NCI-H82 (cell line): ENCODE measurements at regions not wholly inside any gene's neighbourhood (a gene's known extent, or its start where the extent isn't known, plus 50 kb on each side); places are given as distances from the start of the nearest gene placed in this dataset.

Source experiments
- DNase-seq: peaks from one replicate; lab custom pipeline; 2025; lab: John Stamatoyannopoulos, UW

DNA sequence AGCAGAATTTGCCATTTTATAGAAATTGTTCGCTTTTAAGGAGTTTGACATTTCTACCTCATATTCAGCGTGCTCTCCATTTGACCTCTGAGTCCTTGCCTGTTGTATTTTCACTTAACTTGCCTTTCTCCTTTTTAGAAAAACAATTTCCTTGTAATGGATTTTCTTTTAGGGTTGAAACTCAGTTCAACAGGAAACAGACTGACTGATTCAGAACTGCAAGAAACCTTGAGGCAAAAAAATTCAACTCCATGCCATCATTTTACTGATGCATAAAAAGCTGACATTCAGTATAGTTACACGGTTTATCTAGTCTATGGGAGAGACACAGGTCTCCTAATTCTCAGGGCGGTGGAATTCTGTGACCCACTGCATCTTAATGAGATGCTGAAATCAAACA is 59.8 kb downstream of the MRPS30 start:
- DNase-seq: no peak

DNA sequence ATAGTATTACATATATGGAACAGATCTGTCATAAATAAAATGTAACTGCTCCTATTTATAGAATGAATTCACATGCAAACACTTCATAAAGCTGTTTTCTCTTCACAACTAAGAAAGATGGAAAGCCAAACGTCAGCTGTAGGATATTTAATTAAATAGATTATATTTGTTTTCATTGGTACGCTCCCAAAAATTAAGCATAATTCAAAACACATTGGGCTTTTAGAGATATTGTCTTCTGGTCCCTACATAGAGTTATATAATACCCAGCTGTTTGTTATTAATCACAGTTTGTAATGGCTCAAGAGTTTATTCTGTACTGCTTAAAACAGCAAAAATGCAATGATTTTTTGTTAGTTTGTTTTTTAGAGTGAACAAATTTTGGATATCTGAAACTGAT is 61.2 kb downstream of the MRPS30 start:
- DNase-seq: no peak

DNA sequence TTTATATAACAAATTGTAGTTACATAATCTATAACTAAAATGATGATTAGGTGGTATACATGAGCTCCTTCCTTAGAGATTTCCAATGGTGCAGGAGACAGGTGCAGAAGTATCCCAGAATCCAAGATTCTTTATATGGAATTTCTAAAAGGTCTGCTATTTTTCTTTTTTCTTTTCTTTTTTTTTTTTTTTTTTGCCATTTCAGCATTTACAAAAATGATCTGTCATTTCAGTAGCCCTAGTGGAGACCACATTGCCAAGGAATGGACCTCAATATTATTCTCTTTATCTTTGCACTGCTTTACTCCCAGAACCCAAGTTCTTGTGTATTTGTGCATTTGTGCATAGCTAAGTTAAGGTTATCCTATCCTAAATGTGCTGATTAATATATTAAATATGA is 61.7 kb downstream of the MRPS30 start:
- no peak for DNase-seq

DNA sequence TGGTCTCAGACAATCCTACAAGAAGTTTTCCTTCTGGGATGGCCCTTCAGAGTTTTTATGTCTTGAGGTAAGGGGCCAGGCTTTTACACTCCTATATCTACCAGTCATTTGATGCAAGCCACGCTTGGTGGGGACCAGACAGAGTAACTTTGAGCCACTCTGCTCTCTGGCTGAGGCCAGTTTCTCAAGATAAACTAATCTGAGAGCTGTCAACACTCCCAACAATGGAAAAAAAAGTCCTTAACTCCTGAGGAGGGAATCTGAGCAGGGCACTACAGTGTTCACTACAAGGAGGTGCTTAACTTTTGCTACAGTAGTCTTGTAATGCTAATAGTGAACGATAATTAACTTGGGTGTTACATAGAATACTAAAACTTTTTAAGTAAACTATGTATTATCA is 62.7 kb downstream of the MRPS30 start:
- DNase-seq: no peak

DNA sequence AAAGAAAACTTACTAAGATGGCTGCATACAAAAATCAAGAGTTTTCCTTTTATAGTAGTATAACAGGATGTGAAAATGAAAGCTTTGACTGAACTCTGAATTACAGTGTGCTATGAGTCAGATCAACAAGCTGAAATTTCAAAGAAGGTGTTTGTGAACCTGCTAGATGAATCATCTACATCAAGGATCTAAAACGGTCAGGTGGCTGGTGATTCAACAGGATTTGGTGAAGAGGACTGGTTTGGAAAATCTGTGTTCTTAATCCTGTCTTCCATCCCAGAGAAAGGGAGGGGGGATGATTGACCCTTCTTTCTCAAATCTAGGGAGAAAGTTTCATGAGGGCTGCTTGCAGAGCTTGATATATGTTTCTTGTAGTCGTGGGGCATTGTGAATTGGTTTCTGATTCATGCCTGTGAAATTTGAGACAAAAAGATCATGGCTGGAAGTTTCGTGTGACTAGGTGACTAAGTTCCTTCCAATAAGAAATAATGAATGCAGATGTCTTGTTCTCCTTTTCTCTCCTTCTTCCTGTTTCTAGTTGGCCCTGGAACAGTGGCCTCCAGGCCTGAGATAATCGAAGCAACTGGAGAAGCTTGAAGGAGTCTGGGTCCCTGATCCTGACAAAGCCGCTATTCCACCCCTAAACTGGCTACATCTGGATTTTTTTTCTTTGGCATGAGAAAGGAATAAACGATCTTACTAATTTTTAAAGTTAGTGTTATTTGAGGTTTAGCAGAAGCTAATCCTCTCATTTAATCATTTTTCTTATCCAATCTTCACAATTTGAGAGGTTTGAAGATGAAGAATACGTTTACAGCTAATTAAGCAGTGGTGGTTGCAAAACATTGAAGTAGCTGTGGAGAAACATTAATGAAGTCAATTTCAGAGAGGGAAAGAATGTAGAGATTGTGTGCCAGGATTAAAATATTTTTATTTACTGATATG is 67.2 kb downstream of the MRPS30 start:
- DNase-seq: no peak

DNA sequence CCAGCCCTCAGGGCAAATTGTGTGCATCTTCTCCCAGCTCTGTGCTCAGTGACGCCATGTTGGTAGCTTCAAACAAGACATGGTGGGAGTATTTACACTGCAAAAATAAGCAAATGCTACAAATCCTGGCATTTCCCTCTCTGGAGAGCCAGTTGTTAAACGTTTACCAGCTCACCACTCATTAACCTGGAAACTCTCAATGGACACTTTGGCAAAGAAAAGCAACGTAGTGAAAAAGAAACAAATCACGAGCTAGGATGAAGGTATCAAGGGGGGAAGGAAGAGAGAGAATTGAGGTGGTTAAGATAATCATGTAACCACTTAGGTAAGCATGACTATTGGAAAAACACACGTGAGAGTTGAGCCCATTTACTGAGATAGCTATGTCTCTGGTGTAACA is 72.5 kb downstream of the MRPS30 start:
- DNase-seq: no peak

DNA sequence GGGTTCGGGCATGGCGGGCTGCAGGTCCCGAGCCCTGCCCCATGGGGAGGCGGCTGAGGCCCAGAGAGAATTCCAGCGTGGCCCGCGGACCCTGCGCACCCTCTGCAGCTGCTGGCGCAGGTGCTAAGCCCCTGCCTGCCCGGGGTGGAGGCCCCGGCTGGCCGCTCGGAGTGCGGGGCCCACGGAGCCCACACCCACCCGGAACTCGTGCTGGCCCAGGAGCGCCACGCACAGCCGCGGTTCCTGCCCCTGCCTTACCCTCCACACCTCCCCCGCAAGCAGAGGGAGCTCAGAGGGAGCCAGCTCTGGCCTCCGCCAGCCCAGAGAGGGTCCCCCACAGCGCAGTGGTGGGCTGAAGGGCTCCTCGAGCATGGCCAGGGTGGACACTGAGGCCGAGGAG is 75.3 kb downstream of the MRPS30 start:
- no peak for DNase-seq

DNA sequence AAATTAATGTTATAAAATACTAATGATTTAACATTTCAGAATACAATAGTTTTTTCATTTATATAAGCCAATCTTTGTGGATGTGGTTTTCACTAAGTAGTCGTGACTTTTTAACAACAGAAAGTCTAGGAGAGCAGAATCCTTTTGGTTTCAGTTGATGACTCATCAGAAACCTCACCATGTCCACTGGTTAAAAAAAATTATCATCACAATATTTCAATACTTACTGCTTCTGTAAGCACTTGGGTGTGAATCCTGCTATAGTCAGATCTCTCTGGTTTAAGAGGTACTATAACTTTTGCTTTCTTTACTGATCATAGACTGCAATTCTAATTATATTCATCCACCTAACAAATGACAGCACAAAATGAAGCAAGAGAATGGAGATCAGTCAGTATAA is 77.2 kb downstream of the MRPS30 start:
- DNase-seq: no peak

DNA sequence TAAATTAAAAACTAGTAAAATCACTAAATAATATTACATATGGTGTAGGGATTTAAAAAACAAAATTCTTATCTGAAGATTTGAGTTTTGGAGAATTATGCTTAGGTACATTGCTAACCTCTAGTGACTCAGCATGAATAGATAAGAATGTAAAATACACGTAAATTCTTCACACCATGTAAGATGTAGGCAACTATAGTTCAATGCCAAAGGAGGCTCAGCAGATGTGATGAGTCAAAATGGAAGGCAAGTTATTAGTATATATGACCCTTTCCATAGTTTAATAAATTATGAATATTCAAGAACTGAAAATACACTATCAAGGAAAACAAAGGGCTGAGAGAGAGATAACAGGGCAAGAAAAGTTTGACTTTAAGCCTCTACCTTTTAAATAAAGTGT is 79.0 kb downstream of the MRPS30 start:
- DNase-seq: no peak

DNA sequence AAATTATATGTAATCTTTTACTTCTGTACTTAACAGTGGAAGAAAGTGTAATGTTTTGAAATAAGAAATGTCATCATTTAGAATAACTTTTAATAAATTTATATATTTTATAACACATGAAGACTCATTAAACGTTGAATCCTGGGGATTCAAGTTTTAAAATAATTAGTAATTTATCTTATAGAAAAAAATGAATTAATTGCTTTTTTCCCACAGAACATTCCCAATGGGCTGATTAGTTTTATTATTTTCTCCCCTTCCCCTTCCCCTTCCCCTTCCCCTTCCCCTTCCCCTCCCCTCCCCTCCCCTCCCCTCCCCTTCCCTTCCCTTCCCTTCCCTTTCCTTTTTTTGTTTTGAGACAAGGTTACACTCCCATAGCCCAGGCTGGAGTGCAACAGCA is 79.7 kb downstream of the MRPS30 start:
- no peak for DNase-seq

DNA sequence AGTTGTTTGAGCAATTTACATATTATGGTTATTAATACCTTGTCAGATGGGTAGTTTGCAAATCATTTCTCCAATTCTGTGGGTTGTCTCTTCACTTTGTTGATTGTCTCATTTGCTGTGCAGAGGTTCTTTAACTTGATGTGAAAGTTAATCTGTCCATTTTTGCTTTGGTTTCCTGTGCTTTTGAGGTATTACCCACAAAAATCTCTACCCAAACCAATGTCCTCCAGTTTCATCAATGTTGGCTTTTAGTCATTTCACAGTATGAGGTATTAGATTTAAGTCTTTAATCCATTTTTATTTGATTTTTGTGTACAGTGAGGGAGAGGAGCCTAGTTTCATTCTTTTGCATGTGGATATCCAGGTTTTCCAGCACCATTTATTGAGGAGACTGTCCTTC is 82.4 kb downstream of the MRPS30 start:
- no peak for DNase-seq

DNA sequence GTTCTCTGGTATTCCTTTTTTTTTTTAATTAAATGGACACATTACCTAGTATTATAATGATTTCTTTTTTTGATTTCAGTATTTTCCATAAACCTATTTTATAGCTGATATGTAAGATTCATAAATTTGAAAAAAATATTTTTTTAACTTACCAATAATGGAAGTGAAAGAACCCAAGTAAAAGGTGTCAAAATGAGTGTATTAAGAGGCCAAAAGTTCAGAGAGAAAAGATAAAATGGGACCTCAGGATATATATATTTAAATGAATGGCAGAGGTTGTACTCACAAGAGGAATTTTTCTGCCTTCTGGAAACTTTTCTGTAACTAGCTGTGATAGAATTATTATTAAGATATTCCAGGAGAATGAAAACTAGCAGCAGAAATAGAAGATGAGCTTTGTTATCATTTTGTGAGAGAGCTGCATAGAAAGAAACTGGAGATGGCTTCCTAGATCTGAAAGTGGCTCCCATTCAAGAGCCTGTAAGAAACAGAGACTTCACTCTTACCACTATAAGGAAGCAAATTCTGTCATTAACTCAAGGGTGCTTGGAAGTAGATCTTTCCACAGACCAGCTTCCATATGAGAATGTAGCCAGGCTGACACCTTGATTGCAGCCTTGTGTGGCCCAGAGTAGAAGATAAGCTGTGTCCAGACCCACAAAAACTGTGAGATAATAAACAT is 91.7 kb downstream of the MRPS30 start:
- DNase-seq: no peak

DNA sequence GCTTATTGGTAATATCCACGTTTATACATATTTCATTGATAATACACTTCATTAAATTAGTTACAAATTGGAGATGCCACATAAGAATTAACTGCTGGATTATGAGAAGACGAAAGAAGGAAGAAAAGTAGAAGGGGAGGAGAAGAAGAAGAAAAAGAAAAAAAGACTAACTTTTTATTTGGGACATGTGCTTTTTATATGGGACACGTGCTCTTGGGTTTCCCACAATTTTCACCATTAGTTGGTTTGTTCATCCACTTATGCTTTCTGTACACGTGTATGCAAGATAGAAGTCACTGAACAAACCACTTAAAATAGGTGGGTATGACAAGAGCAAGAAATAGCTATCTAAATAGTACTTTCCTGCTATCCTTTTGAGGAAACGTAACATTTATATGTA is 98.6 kb downstream of the MRPS30 start:
- DNase-seq: no peak

DNA sequence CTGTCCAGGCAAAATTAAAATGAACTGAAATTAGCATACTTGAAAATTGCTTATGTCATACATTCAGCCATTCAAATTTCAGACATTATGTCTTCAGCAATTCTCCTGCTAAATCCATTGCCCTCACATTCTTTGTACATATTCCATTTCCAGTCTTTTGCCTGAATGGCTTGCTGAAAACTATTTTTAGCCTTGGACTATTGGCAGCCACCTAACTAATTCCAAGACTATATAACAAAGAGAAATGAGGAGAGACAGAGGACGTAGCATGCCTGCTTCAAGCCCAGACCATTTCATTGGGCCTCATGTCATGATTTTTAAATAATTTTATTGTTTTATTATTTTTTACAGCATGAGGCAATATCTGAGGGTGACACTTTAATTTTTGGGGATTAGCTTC is 100.3 kb downstream of the MRPS30 start:
- DNase-seq: no peak

DNA sequence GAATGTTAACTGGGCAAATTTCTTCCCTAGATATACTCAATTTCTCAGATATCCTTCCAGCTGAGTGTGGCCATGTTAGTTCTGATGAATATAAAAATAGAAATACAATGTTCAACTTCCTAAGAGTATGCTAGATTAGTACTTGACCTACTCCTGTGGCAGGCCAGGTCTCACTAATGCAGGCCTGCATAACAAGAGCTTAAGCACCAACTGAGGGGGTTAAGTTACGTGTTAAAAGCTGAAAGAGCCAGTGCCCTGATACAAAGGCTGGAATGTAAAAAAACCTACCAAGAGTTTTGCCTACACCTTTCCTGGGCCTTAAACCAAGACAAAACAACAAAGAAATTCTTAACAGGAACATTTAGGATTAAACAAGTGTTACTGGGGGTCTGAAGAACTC is 102.8 kb downstream of the MRPS30 start:
- no peak for DNase-seq

DNA sequence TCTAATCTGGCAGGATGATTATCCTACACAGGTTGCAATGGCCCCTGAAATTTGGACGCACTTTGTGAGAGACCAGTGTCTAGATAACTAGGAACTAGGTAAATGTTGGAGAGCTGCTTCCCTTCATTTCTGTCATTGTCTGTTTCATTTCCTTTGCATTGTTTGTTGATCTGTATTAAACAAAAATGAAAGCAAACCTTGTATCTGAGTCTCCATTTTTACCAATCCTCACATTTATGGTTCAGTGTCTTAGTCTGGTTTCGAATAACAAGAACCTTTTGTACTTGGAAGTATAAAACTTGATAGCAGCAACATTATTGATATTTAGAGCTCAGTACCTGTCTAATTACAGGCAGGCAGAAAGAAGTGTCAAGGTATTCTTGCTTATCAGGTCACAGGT is 105.5 kb downstream of the MRPS30 start:
- no peak for DNase-seq

DNA sequence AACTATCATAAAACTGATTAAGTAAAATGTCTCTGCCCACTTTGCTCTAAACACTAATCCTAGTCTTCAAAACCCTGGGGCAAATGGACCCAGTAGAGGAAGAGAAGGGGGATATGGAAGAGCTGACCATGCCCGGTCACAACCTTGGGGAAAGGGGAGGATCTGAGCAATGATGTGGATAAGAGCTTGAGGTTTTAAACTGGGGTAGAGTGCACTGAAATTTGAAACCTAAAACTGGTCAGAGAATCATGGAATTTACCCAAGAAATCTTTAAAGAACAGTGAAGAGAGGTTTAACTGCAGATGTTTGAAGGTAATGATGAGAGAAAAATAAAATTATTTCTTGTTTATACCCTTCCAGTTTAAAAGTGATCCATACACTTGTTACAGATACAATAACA is 110.8 kb downstream of the MRPS30 start:
- DNase-seq: no peak

DNA sequence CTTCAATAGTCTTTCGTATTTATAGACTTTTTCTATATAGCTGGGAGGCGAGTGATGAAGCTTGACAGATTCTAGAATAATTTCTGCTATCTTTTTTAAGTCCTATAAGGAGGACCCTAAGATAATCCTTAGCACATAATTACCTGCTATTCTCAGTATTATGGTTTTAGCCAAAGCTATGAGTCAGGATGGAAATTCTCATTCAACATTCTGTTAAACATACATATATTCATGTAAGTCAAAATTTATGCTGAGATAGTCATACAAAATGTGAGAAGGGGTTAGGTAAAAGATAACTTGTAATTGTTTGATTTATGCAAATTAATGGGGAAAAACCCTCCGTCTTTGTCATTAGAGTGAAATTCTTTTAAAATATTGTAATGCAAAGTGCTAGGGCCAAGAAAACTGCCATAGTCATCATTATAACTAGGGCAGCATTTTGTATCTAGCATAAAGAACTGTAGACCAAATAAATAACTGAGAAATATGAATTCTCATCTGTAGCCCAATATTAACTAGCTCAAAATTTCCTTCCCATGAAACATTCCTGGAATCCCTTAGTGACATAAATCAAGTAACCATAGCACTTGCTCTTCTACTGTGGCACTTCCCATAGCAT is 118.5 kb downstream of the MRPS30 start:
- no peak for DNase-seq

DNA sequence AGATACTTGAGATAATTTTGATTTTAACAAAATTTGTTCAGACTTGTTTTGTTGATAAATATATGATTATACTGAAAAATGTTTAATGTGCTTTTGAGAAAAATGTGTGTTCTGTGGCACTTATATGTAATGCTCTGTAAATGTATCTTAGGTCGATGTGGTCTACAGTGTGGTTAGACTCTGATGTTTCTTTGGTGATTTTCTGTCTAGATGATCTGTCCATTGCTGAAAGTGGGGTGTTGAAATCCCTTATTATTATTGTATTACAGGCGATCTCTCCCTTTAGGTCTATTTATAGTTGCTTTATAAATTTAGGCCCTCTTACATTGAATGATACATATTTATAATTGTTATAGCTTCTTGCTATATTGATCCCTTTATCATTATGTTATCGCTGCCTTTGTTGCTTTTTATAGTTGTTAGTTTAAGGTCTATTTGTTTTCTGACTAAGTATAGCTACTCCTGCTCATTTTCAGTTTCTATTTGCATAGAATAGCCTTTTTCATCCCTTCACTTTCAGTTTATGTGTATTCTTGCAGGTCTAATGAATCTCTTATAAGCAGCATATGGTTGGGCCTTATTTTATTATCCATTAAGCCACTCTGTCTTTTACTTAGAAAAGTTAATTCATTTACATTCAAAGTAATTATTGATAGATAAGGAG is 124.3 kb downstream of the MRPS30 start:
- no peak for DNase-seq

DNA sequence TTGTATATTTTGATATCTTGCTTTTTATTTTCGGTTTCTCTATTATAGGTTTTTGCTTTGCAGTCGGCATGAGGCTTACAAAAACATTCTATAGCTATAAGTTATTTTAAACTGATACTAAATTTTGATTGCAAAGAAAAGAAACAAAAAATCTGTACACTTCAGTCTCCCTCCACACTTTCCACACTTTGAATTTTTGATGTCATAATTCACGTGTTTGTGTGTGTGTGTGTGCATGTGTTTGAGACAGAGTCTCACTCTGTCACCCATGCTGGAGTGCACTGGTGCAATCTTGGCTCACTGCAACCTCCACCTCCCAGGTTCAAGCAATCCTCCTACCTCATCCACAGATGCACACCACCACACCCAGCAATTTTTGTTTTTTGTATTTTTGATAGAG is 124.9 kb downstream of the MRPS30 start:
- DNase-seq: no peak

DNA sequence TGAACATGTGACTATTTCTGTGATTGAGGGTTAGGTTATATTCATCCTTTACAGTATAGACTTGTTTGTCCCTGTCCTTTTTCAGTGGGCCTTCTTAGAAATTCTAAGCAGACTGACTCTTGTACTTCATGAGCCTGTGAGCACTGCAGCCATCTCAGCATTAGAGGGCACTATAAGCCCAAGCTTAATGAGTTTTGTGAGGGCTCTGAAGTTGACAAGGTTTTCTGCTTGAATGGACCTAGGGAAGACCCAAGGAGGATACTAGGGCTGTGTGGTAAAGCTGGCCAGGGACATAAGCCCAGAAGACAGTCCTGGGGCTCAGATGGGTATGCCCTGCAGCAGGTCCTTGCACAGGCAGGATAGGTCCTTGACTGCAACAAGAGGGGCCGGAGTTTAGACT is 126.5 kb downstream of the MRPS30 start:
- DNase-seq: peak; percentile 15

DNA sequence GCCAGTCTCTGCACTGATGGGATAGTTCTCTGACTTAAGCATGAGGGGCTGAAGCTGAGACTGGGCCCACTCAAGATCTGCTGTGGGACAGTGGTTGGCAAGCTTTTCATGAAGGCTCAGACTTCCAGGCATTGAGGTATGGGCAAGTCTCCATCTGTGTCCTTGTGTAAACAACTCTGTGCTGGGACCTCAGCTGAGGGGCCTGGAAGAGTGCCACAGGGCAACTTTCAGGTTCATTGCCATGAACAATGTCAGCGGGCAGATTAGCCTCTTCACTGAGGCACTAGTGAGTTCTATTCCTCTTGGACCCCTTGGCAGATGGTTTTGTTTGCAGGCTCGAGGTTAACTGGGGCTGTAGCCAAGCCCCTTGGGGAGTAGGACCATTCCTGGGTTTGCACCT is 127.1 kb downstream of the MRPS30 start:
- no peak for DNase-seq
